Psoas muscle (tissue), 7 donors: ENCODE measurements at regions not wholly inside any gene's neighbourhood (a gene's known extent, or its start where the extent isn't known, plus 50 kb on each side); places are given as distances from the start of the nearest gene placed in this dataset.

Experiments
- ATAC-seq, 4 donors: fragments of 200-7000 bp; cut with Tn5 transposase; one replicate each; pipeline ENCODE4 v1.9.1; 2020; ENCODE audit warnings: moderate library complexity in 3 of 4, mild to moderate bottlenecking in 2 of 4
- DNase-seq, 2 donors: peaks; one replicate each; pipeline ENCODE4 v3.0.0-alpha.2; 2020
- H3K27ac ChIP-seq: fragments of 200-600 bp; one replicate; pipeline ENCODE4 v1.8.0; 2022
- H3K27me3 ChIP-seq, 3 donors: fragments of 200-600 bp in 1 of 3; one replicate each; pipeline versions ENCODE4 v1.6.1 to v1.8.0; 2013 to 2022; ENCODE audit warnings: low read length in 2 of 3, mild to moderate bottlenecking in 2 of 3, moderate library complexity in 1 of 3; ENCODE audit not compliant: insufficient read depth in 3 of 3
- H3K36me3 ChIP-seq, 2 donors: fragments of 200-600 bp in 1 of 2; one replicate each; pipeline versions ENCODE4 v1.6.1 to v1.8.0; 2013 to 2022; ENCODE audit warnings: low read depth in 1 of 2, mild to moderate bottlenecking in 1 of 2, moderate library complexity in 1 of 2; ENCODE audit not compliant: insufficient read depth in 1 of 2
- H3K4me1 ChIP-seq: fragments of 200-600 bp; one replicate; pipeline ENCODE4 v1.8.0; 2022
- H3K4me3 ChIP-seq: fragments of 200-600 bp; one replicate; pipeline ENCODE4 v1.8.0; 2022; ENCODE audit warnings: mild to moderate bottlenecking
- H3K9me3 ChIP-seq: fragments of 200-600 bp; one replicate; pipeline ENCODE4 v1.8.0; 2022
- WGBS, 3 donors: extraction: QIAGEN DNeasy Blood & Tissue Kit; methylation state at CpG; one replicate each; pipeline versions ENCODE4 v1.1.6 to v1.1.7; 2013; 5-methylcytosine and 5-hydroxymethylcytosine counted together
- intact Hi-C, 2 donors: fragments of 100-400 bp; cut with DNase I; formaldehyde crosslinking; loops; one replicate each; pipeline versions ENCODE4 v1.11.0 to v1.14.2; 2022
- TF ChIP-seq, protein P1 (sequence below): fragments of 200-600 bp; IDR thresholded peaks from one replicate; pipeline ENCODE4 v1.8.0; 2022; ENCODE audit warnings: antibody characterized with exemption
- donor health status: healthy with polysubstance abuse.
- donor health status: DM: no; HTN: no; CAD: no; lungs with moderate emphysema.
- donor health status: Bipolar disorder and iron deficiency.
- donor health status: healthy.
- donor health status: DM: yes; HTN: yes; CAD: no.
- donor health status: DM: no; HTN: no; CAD: no.
- donor health status: DM: yes; HTN: yes; CAD: no.

DNA sequence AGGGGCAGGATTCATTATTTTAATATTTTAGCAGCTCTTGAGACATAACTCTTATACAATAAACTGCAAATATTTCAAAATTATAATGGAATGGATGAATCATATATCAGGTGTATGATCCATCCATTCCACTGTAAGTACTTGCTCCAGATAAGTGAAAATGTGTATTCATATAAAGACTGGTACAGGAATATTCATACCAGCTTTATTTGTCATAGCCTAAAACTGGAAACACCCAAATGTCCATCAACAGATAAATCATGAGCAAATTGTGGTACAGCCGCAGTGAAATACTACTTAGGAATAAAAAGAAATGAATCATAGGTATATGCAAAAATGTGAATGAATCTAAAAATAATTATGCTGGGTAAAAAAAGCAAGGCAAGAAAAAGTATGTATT is 263.6 kb upstream of the SYT10 start:
- Histone ChIP-seq H3K4me1 (no peaks in the 10 kb centered on the region), H3K27ac (no peak overlapping the region), H3K4me3 (no peak overlapping the region), H3K27me3 (no peaks in the 10 kb centered on the region), H3K9me3 (no peaks in the 10 kb centered on the region), H3K36me3 (no peaks in the 10 kb centered on the region)
- DNase-seq: no peak
- TF ChIP-seq, protein P1, sequence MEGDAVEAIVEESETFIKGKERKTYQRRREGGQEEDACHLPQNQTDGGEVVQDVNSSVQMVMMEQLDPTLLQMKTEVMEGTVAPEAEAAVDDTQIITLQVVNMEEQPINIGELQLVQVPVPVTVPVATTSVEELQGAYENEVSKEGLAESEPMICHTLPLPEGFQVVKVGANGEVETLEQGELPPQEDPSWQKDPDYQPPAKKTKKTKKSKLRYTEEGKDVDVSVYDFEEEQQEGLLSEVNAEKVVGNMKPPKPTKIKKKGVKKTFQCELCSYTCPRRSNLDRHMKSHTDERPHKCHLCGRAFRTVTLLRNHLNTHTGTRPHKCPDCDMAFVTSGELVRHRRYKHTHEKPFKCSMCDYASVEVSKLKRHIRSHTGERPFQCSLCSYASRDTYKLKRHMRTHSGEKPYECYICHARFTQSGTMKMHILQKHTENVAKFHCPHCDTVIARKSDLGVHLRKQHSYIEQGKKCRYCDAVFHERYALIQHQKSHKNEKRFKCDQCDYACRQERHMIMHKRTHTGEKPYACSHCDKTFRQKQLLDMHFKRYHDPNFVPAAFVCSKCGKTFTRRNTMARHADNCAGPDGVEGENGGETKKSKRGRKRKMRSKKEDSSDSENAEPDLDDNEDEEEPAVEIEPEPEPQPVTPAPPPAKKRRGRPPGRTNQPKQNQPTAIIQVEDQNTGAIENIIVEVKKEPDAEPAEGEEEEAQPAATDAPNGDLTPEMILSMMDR: no peak
- no peak for ATAC-seq
- 88 to 94% (median 91%) methylated on average over 1 of the region's 1 CpG for WGBS, 3 donors
- intact Hi-C loops: no loop called here

DNA sequence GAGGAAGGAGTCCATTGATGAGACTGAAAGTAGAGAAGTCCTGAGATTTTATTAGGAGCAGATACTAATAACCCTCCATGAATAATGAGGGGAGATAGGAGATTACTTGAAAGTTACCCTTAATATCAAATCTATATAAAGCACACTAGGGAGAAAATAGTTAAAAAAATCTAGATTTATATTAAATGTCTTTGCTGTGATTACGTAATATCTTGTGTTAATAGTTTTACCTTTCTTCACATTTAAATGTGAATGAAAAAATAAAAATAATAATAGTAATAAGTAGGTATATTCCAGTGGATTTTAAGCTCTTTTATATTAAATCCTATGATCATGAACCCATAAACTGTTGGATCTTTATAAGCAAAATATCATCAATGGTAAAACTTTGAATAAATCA is 267.3 kb upstream of the SYT10 start:
- H3K36me3 ChIP-seq: no peaks in the 10 kb centered on the region
- ATAC-seq (no peak), DNase-seq (no peak)
- intact Hi-C loops: no loop called here
- no peak overlapping the region for H3K4me3 ChIP-seq
- no peaks in the 10 kb centered on the region for H3K9me3 ChIP-seq
- no peaks in the 10 kb centered on the region for H3K4me1 ChIP-seq
- TF ChIP-seq, protein P1: no peak
- H3K27me3 ChIP-seq: no peaks in the 10 kb centered on the region
- 79 to 85% (median 84%) methylated on average over 1 of the region's 1 CpG for WGBS, 3 donors
- H3K27ac ChIP-seq: no peak overlapping the region

DNA sequence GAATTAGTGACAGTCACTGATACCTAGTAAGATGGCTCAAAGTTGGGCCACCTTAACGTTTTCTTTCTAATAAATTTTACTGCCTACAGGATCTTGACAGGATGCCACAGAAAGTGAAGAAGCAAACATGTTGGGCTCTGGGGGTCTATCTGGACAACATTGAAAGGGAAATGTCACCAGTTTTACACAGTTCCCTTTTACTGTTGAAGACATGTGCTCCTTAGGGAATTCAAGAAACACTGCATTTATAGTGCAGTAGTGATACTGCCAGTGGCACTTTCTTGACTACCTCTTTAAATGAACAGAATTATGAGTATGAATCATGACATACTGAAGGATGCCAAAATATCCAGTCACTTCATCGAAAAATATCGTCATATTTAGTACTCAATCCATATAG is 269.3 kb upstream of the SYT10 start:
- TF ChIP-seq, protein P1: no peak
- no peak overlapping the region for H3K4me3 ChIP-seq
- no peaks in the 10 kb centered on the region for H3K9me3 ChIP-seq
- intact Hi-C loops: no loop called here
- ATAC-seq (no peak), DNase-seq (no peak)
- H3K4me1 ChIP-seq: no peaks in the 10 kb centered on the region
- H3K36me3 ChIP-seq: no peaks in the 10 kb centered on the region
- H3K27me3 ChIP-seq: no peaks in the 10 kb centered on the region
- H3K27ac ChIP-seq: no peak overlapping the region
- 65 to 69% (median 67%) methylated on average over 3 of the region's 3 CpGs for WGBS, 3 donors

DNA sequence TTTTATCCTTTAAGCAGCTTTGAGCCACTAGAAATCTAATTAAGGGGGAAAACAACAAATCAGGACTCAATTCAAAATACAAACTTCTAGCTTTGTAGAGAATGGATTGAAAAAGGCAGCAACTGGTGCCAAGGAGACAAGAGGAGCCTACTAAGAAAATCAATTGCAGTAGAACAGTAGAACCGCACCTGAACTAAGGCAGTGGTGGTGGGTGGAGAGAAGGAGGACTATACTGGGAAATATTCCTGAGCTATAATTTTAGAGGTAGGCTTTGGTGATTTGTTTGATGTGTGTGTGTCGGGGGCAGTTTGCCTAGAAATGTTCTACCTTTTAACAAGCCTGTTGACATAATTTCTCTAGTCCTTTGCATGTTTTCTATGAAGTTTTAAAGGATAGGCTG is 270.9 kb upstream of the SYT10 start:
- Histone ChIP-seq H3K36me3 (no peaks in the 10 kb centered on the region), H3K27ac (no peak overlapping the region), H3K4me1 (no peaks in the 10 kb centered on the region), H3K9me3 (no peaks in the 10 kb centered on the region), H3K27me3 (no peaks in the 10 kb centered on the region), H3K4me3 (no peak overlapping the region)
- 55 to 68% (median 65%) methylated on average over 2 of the region's 2 CpGs for WGBS, 3 donors
- no peak for ATAC-seq
- TF ChIP-seq, protein P1: no peak
- intact Hi-C loops: no loop called here
- DNase-seq: no peak

DNA sequence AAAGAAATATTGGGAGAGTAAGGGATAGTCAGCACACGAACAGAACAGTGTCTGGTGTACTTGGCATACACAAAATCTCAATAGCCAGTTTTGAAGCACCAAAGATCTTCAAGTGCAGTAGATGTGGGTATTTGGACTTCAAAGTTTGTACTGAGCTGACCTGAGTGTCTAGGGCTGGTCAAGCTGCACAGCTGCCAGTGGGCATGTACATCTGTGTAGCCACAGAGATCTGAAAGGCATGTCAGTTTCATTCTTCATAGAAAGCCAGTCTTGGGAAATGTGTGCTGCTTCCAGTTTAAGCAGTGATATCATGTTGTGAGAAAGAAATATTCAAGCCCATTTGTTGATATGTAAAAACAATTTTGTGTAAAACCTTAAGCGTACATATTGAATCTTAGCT is 279.0 kb upstream of the SYT10 start:
- Histone ChIP-seq H3K27ac (no peak overlapping the region), H3K4me3 (no peak overlapping the region), H3K36me3 (no peaks in the 10 kb centered on the region), H3K27me3 (no peaks in the 10 kb centered on the region), H3K9me3 (no peaks in the 10 kb centered on the region), H3K4me1 (no peaks in the 10 kb centered on the region)
- no peak for DNase-seq
- TF ChIP-seq, protein P1: no peak
- WGBS, 3 donors: 68 to 77% (median 77%) methylated on average over 2 of the region's 2 CpGs
- no peak for ATAC-seq
- intact Hi-C loops: no loop called here
